Spleen (tissue), 7 donors: ENCODE measurements at regions not wholly inside any gene's neighbourhood (a gene's known extent, or its start where the extent isn't known, plus 50 kb on each side); places are given as distances from the start of the nearest gene placed in this dataset.

ENCODE experiments used
- POLR2A ChIP-seq, 3 donors: fragments of 450-650 bp; IDR thresholded peaks; one replicate each; pipeline ENCODE4 v1.5.1; 2017; ENCODE audit warnings: antibody characterized with exemption in 3 of 3, mild to moderate bottlenecking in 1 of 3
- POLR2AphosphoS5 ChIP-seq, 3 donors: sonication (generic); formaldehyde crosslinking; IDR thresholded peaks; one replicate each; pipeline ENCODE4 v1.5.1; 2017; ENCODE audit warnings: antibody characterized with exemption in 3 of 3
- TF ChIP-seq, protein P1 (sequence below), 11 experiments: fragments of 200-600 bp in 7 of 11; fragments of 450-650 bp in 4 of 11; sonication (generic) in 4 of 11; IDR thresholded peaks in 8 of 11; conservative IDR thresholded peaks in 3 of 11; 1 replicate in 7 of 11; 2 replicates in 4 of 11; pipeline versions ENCODE4 v1.4.0 to v1.8.0; 2016 to 2021; ENCODE audit warnings: antibody characterized with exemption in 11 of 11, inconsistent platforms in 4 of 11, mild to moderate bottlenecking in 1 of 11
- donor health status: DM: no; HTN: no; CAD: no; lungs with moderate emphysema.
- donor health status: DM: no; HTN: no; CAD: no.
- donor health status: DM: no; HTN: no; CAD: no.

DNA sequence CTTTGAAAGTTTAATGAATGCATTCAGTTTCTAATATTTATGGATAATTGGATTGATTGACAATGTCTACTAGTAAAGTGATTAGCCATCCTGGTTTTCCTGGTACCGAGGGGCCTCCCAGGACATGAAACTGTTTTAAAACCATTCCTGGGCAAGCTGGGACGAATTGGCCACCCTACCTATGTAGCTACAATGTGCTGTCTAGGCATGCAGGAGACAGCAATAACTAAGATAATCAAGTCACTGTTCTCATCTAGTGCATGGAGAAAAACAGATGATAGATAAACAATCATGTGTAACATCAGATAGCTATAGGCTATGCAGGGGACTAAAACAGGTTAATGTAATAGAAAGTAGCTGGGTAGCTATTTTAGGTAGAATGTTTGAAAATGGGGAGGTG is 67.1 kb downstream of the PMAIP1 start:
- TF ChIP-seq POLR2AphosphoS5 (IDR thresholded peaks at IDR 0.05) = no peak
- TF ChIP-seq, protein P1, sequence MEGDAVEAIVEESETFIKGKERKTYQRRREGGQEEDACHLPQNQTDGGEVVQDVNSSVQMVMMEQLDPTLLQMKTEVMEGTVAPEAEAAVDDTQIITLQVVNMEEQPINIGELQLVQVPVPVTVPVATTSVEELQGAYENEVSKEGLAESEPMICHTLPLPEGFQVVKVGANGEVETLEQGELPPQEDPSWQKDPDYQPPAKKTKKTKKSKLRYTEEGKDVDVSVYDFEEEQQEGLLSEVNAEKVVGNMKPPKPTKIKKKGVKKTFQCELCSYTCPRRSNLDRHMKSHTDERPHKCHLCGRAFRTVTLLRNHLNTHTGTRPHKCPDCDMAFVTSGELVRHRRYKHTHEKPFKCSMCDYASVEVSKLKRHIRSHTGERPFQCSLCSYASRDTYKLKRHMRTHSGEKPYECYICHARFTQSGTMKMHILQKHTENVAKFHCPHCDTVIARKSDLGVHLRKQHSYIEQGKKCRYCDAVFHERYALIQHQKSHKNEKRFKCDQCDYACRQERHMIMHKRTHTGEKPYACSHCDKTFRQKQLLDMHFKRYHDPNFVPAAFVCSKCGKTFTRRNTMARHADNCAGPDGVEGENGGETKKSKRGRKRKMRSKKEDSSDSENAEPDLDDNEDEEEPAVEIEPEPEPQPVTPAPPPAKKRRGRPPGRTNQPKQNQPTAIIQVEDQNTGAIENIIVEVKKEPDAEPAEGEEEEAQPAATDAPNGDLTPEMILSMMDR (IDR thresholded peaks at IDR 0.05 in 8 of 11, conservative IDR thresholded peaks at IDR 0.05 in 3 of 11) = no peak
- TF ChIP-seq POLR2A (IDR thresholded peaks at IDR 0.05) = no peak
